Naive B cell (primary cell): ENCODE measurements at regions not wholly inside any gene's neighbourhood (a gene's known extent, or its start where the extent isn't known, plus 50 kb on each side); places are given as distances from the start of the nearest gene placed in this dataset.

ENCODE experiments used
- ATAC-seq, 2 donors: fragments of 150-1000 bp; cut with Tn5 transposase; 2 replicates each; pipeline ENCODE4 v1.10.0; 2021; ENCODE audit warnings: low read depth in 2 of 2, mild to moderate bottlenecking in 2 of 2, moderate library complexity in 2 of 2
- DNase-seq: peaks from one replicate; pipeline ENCODE4 v3.0.0; 2022
- H3K27ac Mint-ChIP-seq, 6 donors: one replicate each; pipeline ENCODE4 v1.8.0; 2020 to 2022; ENCODE audit warnings: mild to moderate bottlenecking in 6 of 6, mixed read lengths in 6 of 6, moderate library complexity in 5 of 6, inconsistent platforms in 2 of 6
- H3K27me3 Mint-ChIP-seq, 3 donors: one replicate each; pipeline ENCODE4 v1.8.0; 2021 to 2022; ENCODE audit warnings: mixed read lengths in 3 of 3, mild to moderate bottlenecking in 1 of 3
- H3K36me3 Mint-ChIP-seq, 2 donors: one replicate each; pipeline ENCODE4 v1.8.0; 2020 to 2022; ENCODE audit warnings: mixed read lengths in 2 of 2, inconsistent platforms in 1 of 2, mild to moderate bottlenecking in 1 of 2
- H3K4me1 Mint-ChIP-seq, 3 donors: one replicate each; pipeline ENCODE4 v1.8.0; 2020 to 2022; ENCODE audit warnings: mixed read lengths in 3 of 3, inconsistent platforms in 1 of 3, mild to moderate bottlenecking in 1 of 3, moderate library complexity in 1 of 3
- H3K4me3 Mint-ChIP-seq, 8 donors: one replicate each; pipeline ENCODE4 v1.8.0; 2020 to 2022; ENCODE audit warnings: mild to moderate bottlenecking in 8 of 8, mixed read lengths in 8 of 8, moderate library complexity in 8 of 8, inconsistent platforms in 2 of 8
- H3K9me3 Mint-ChIP-seq, 7 donors: one replicate each; pipeline ENCODE4 v1.8.0; 2020 to 2022; ENCODE audit warnings: mixed read lengths in 7 of 7, mild to moderate bottlenecking in 5 of 7, inconsistent platforms in 2 of 7, moderate library complexity in 1 of 7

DNA sequence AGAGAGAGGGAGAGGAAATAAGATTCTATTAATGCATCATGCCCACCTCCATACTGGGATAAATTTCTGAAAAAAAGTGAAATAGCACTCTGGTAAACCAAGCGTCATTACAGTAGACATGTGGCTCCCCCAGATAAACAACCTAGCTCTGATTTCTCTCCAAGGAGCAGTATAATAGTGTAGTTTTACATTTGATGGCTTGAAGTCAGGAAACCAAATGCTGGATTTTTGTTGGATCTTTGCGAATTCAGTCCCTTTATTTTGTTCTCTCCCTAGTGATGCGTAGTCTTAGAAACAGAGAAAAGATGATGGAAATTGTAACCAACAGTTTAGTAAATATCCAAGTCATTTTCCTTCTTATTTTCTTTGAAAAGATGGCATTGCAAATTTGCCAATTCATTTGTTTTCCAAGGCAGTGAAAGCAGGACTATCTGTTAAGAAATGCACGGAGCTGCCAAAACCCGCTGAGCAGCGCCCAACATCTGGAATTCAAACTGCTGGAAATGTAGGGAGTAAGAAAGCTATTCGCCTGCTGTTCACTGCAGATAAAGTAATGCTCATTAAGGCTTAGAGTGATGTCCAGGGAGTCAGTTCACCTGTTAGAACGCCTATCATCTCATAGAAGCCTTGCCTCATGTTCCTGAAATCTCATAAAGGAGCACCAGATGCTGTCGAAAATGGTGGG is 85.7 kb upstream of the DOK5 start:
- Mint-ChIP-seq H3K9me3 (peaks cover 0 to 6% (median 0%) of the 10 kb centered on the region in 7 donors), H3K27me3 (peaks cover 0 to 9% (median 8%) of the 10 kb centered on the region in 3 donors), H3K4me1 (no peaks in the 10 kb centered on the region), H3K27ac (no peak overlapping the region), H3K36me3 (no peaks in the 10 kb centered on the region), H3K4me3 (no peak overlapping the region)
- DNase-seq (no peak), ATAC-seq (no peak)

DNA sequence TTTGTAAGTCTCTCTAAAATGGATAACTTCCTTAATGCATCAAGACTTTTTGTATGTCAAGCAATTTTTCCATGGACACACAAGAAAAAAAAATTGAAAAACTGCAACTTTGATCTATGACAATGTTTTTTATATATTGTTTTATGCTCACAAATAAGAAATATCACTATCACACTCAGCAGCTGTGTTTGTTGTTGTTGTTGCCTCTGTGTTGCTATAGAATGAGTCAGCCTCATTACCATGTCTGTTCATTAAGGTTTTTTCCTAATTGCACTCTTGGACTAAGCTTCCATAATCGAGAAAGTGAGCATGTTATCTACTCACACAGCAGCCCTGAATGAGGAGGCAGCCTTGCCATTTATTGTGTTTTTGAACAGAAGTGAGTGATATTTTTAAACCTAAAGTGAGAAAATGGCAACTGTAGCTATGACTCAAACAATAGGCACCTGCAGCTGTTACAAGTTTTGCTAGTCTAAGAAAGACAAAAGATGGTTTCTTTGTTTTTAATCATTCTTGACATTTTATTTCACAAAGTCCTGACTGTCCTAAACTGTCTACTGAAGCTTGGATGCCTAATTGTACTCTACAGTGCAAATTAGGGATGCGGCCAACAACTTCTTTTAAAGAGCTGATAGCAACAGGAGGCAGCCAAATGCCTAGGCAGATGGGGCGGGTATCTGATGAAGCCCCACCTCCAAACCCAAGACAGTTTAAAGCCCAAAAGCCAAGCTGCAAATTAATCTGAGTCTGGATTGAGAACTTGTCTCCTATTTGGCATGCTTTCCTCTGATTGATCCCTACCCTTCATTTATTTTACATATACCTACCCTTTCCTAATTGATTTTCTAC is 77.9 kb upstream of the DOK5 start:
- Mint-ChIP-seq H3K4me3 (no peak overlapping the region), H3K9me3 (peaks cover 0 to 13% (median 4%) of the 10 kb centered on the region in 7 donors), H3K36me3 (no peaks in the 10 kb centered on the region), H3K4me1 (no peaks in the 10 kb centered on the region), H3K27me3 (peaks cover 0 to 3% (median 0%) of the 10 kb centered on the region in 3 donors), H3K27ac (no peak overlapping the region)
- no peak for DNase-seq
- no peak for ATAC-seq

DNA sequence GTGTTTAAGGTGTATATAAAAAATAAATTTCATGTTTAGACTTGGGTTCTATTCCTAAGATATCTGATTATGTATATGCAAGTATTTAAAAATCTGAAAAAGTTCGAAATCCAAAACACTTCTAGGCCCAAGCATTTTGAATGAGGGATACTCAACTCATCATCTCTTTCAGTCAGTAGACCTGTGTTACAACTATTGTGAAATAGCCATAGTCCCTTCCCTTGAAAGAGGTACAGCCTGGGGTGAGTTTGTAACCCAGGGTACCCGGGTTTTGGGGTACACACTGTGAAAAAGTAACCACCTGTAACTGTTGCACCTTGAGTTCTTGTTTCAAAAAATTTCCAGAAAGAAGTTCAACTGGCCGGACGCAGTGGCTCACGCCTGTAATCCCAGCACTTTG is 76.6 kb upstream of the DOK5 start:
- Mint-ChIP-seq H3K27ac (no peak overlapping the region), H3K27me3 (peaks cover 0 to 3% (median 0%) of the 10 kb centered on the region in 3 donors), H3K4me1 (no peaks in the 10 kb centered on the region), H3K9me3 (peaks cover 0 to 7% (median 4%) of the 10 kb centered on the region in 7 donors), H3K36me3 (no peaks in the 10 kb centered on the region), H3K4me3 (no peak overlapping the region)
- ATAC-seq (no peak), DNase-seq (no peak)

DNA sequence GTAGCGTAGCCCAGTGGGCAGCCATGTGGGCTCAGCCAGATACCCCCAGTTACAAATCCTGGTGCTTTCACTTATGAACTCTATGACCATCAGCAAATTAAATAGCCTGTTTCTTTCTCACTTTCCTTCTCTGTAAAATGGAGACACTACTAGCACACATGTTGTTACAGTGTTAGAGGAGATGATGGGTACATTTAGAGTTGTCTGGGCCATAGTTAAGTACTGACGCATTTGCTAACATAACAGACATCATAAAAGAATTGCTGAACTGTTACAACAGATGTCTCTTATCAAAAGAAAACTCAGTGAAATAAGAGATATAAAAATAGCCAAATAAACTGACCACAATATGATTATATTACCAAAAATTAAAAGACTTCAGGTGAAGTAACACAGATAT is 69.9 kb upstream of the DOK5 start:
- ATAC-seq (no peak), DNase-seq (no peak)
- H3K27me3 Mint-ChIP-seq: no peaks in the 10 kb centered on the region
- H3K9me3 Mint-ChIP-seq: no peaks in the 10 kb centered on the region
- no peak overlapping the region for H3K27ac Mint-ChIP-seq
- no peaks in the 10 kb centered on the region for H3K4me1 Mint-ChIP-seq
- no peaks in the 10 kb centered on the region for H3K36me3 Mint-ChIP-seq
- no peak overlapping the region for H3K4me3 Mint-ChIP-seq

DNA sequence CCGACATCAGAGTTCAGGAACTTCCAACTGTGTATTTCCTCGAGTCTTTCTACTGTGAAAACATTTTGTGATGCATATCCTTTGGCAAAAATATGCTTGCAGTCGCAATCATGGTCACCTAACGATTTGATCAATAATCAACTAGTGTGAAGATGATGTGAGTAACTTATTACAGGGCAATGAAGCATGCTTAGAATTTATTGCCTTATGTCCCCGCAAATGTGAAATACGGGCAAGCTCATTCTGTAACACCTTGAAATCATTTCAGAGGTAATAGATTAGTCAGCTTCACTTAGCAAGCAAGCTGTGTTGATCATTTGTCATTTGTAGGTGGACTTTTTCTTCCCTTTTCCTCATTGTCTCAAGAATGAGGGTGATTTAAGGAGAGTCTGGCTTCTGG is 67.9 kb upstream of the DOK5 start:
- H3K27me3 Mint-ChIP-seq: no peaks in the 10 kb centered on the region
- no peaks in the 10 kb centered on the region for H3K36me3 Mint-ChIP-seq
- peaks cover 0 to 5% (median 0%) of the 10 kb centered on the region in 7 donors for H3K9me3 Mint-ChIP-seq
- ATAC-seq (no peak), DNase-seq (no peak)
- no peaks in the 10 kb centered on the region for H3K4me1 Mint-ChIP-seq
- H3K4me3 Mint-ChIP-seq: no peak overlapping the region
- H3K27ac Mint-ChIP-seq: no peak overlapping the region

DNA sequence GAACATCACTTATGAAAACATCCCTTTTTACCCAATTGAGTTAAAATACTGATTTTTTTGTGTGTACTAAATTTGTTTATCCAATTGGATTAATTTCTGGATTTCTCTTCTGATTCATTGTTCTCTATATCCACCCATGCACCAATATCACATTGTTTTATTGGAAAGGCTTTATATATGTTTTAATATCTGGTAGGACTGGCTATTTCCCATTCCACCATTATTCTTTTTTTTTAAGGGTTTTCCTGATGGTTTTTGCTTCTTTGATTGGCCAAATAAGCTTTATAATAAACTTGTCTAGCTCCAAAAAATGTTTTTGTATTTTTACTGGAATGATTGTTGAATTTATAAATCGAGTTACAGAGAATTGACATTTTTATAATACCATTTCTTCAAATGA is 59.4 kb upstream of the DOK5 start:
- ATAC-seq (no peak), DNase-seq (no peak)
- Mint-ChIP-seq H3K9me3 (peaks cover 0 to 15% (median 5%) of the 10 kb centered on the region in 7 donors), H3K36me3 (no peaks in the 10 kb centered on the region), H3K4me1 (no peaks in the 10 kb centered on the region), H3K27me3 (no peaks in the 10 kb centered on the region), H3K27ac (no peak overlapping the region), H3K4me3 (no peak overlapping the region)

DNA sequence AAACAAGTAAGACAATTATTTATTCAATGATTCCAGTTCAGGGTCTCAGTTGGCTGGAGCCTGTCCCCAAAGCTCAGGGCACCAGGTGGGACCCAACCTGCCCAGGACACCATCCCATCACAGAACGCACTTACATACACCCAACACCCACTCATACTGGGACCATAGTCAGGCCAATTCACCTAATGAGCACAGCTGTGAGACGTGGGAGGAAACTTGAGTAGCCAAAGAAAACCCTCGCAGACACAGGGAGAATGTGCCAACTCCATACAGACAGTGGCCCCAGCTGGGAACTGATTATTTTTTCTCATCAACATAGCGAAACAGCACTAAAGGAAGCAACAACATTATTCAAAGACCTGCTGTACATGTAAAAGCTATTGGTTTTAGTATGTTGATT is 58.6 kb upstream of the DOK5 start:
- H3K36me3 Mint-ChIP-seq: no peaks in the 10 kb centered on the region
- DNase-seq (no peak), ATAC-seq (no peak)
- no peak overlapping the region for H3K27ac Mint-ChIP-seq
- H3K4me3 Mint-ChIP-seq: no peak overlapping the region
- H3K4me1 Mint-ChIP-seq: no peaks in the 10 kb centered on the region
- H3K9me3 Mint-ChIP-seq: peaks cover 0 to 16% (median 5%) of the 10 kb centered on the region in 7 donors
- no peaks in the 10 kb centered on the region for H3K27me3 Mint-ChIP-seq

DNA sequence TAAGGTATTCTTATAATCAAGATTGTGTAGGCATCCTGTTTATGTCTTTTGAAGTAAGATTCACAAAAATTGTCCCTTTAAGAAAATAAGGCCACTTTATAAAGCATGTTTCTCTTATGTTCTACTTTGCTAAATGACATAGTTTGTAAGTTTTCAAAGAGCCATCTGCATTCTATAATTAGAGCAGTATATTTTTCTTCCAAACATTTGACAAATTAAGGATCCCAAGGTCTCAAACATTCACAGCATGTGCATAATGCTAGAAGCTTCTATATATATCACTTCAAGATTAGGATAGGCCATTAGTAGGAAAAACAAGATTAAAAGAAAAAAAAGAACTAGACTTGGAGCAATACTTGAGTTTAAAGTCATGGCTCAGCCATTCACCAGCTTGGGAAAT is 55.9 kb upstream of the DOK5 start:
- Mint-ChIP-seq H3K36me3 (no peaks in the 10 kb centered on the region), H3K4me3 (no peak overlapping the region), H3K9me3 (peaks cover 5 to 23% (median 9%) of the 10 kb centered on the region in 7 donors), H3K27ac (no peak overlapping the region), H3K4me1 (no peaks in the 10 kb centered on the region), H3K27me3 (no peaks in the 10 kb centered on the region)
- DNase-seq: no peak
- no peak for ATAC-seq
